ENCODE measurements at regions not wholly inside any gene's neighbourhood (a gene's known extent, or its start where the extent isn't known, plus 50 kb on each side); places are given as distances from the start of the nearest gene placed in this dataset.

DNA sequence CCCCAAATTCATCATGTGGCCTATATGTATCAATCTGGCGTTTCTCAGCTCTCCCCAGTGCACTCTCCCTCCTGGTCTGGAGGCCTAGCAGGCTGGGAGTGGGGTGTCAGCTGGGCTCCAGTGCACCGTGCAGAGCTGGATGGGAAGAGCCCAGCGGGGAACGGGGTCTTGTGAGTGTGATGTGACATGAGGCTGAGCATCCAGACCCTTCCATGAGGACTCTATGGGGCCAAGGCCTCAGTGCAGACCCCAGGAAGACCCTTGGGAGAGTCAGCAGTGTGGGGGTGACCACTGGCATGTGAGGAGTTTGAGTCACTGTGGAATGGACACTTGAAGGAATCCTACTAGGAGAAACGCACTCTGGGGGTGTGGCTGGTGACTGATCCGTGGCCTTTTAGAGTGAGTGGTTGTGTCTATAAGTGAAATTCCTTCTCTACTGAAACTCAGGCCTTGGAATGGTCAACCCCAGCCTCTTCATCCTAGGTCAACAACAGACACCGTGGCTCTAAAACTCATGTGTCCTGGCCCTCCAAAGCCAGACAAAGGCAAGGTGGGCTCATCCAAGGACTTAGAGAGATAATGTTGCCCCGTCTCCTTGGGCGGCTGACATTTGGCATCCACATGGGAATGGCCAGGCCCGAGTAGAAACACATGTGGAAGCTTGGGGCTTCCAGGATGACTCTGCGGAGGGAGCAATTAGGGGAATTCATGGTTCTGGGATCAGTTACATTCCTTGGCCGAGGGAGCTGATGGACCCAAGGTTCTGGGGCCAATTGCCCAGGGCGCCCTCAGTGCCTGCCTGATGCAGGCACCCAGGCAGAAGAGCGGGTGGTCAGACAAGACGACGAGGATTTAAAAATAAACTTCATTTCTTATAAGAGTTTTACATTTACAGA lies 156.0 kb upstream of the TWIST2 start:
- no peak for DNase-seq

DNA sequence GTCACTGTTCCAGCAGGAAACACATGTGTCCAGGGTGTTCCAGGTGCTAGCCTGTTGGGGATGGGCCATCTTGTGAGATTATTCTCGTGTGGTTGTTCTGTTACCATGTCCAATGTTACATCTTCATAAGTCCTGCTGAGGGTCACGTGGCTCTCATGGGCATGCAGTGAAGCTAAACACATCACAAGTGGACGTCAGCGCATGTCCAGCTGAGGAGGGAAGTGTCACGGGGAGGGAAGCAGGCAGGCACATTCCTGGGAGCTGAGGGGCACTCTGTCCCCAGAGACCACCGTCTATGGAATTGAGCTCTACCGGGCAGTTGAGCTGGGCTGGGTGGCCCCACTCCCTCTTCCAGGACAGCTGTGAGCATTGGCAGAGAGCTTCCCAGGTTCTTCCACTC lies 155.3 kb upstream of the TWIST2 start:
- DNase-seq, result no peak

DNA sequence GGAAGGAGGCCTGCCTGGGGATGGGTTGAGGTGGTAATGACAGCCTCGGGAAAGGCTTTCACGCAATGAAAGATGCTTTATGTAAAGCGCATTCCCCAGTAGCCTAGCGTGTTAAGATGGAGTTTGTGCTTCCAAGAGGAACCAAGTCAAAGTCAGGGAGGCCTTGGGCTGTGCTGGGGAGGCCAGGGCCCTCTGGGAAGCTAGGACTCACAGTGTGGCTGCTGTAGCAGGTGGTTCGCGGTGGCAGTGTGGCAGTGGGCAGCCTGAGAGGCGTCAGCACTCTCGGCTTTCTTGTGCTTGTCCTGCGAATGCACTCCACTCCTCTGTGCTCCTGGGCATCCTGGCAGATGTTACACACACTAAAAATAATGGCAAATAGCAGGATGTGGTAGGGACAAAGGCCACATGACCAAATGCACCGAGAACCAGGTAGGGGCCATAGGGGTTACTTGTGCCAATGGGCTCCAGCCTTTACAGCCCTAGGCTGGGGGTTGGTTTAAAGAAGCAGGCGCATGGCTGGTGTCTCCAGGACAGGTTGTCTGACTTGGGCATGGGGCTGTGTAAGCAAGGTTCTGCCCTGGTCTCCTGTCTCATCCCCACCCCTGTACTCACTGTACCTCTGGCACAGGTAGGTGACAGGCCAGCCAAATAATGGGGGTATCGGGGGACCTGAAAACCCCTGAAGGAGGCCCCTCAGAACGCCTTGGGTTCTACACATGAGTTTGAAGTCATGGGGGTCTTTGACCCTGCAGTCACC lies 154.4 kb upstream of the TWIST2 start:
- no peak for DNase-seq

DNA sequence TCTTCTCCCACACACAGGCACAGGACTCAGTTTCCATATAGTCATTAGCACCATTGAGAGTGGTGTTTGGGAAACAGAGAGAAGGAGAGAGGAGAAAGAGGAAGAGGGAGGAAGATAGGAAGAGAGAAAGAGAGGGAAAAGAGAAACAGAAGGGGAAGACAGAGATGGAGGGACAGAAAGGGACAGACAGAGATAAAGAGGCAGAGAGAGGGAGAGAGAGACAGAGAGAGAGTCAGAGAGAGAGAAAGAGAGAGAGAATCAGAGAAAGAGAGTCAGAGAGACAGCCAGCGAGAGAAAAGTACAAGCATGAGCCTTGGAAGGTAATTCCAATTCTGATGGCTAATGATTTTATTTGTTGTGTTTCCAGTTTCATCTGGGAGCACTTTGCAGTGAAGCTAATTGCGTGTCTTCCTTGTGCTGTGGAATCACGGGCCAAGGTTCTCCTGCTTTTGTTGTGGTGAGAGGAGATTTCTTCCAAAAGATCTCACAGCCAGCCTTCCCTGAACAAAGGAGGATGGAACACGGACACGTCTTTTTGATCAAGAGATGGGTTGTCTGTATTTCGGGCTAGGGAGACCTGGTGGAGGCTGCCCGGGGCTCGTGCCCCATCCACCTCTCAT lies 153.6 kb upstream of the TWIST2 start:
- no peak for DNase-seq

DNA sequence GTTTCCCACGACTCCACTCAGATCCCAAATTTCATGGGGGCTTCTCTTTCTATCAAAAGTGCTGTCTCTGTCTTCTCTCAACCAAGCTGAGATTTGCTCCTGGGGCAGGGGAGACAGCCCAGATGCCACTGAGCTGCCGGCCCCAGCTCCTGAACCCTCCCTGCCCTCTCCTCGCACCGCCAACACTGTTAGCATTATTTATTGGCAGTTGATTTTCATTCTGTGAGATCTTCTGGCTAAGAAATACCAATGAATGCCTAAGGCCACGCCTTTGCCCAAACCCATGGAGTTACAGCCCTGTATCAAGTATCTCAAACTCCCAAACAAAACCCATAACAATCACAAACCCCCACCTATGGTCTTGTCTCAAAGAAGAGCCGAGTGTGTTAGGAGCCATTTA lies 153.0 kb upstream of the TWIST2 start:
- no peak for DNase-seq

DNA sequence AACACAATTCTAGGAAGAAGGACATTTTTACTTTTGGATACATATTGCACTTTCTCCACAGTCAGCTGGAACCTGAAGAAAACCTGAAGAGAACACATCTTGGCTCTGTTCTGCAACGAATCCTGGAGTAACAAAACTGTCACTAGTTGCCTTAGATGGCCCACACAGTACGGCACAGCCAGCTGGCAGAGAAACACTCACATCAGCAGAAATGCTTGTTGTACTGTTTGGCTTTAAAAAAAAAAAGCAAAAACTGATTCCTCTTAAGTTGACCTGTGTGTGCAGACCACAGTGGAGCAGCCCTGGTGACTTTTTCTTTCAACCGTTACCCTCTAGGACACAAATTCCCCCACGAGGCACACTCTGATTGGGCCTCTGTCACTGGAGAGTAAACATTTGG lies 152.3 kb upstream of the TWIST2 start:
- DNase-seq, result no peak

DNA sequence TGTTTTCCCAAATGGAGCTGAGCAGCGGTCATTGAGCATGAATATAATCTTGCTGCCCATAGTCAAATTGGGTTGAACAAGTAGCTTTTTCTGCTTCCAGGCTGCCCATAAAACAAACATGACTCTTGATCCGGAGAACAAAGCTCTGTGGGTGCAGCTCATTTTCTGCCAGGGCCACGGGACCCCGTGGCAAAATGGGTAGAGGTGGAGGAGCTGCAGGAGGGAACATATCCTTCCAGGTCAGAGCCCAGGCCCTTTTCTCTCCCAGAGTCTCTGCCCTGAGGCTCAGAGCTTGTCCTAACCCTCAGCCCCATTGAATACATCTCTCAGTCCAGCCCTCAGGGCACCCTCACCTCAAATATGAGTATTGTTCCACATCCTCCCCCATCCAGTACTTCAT lies 151.6 kb upstream of the TWIST2 start:
- DNase-seq, result no peak

DNA sequence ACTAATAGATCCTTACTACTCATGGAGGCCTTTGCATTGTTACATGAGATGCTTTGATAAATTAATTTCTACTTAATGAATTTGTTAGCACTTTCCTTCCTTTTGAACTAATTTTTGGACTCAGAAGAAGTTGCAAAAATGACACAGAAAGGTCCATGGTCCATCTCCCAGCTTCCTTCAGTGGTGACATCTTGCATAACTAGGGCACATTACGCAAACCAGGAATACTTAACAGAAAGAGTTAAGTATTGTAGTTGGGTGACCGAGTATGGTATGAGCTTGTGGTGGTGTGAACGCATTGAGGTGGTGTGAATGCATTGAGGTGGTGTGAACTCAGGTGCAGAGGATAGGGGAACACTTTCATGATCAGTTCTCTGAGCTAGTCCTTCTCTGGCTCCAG lies 151.1 kb upstream of the TWIST2 start:
- no peak for DNase-seq

DNA sequence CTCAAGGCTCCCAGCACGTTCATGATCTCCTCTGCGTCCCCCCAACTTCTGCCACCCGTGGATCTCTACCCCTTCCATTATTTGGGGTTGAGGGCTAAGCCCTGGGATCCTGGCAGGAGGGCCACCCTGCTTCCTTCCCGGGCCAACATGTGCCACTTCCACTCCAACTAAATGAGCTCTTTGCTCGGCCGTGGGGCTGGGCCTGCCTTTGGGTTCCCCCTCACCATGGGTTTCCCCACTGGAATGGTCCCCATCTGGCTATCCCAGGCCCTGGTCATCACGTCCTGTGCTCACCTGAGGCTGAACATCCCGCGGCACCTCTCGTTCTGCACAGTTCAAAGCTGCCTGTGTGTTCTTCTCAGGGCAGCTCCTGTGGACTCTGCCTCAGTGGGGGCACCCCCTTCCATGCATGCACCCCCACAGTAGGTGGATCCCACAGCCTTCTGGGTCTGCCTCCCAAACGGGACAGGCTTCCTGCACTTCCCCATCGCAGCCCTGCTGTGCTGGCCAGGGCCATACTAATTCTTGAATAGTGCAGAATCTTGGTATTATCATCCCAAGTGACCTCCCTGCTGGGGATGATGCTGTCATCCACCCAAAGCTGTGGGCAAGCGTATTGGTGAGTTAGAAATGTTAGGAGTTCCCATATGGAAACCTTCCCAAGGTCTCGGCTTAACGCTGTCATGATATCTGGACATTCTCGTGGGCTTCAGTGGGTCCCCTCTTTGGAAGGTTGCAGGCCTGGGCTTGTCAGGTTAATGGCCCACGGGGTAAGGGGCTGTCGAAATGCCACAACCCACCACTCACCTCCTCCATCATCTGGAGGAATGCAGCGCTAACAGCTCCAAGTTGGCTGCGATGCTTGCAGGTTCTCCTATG lies 150.5 kb upstream of the TWIST2 start:
- no peak for DNase-seq

DNA sequence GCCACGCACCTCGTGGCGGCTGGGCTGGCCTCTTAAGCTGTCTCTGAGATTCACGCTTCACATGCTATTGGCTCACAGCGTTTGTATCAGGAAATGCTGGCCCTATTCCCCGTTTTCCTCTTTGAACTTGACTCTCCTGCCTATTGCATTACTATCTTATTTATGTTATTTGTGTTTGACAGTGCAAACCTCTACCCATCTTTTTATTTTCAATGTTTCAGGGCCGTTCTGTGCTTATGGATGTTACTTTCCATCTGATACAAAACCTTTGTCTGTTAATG lies 149.9 kb upstream of the TWIST2 start:
- DNase-seq, result no peak

DNA sequence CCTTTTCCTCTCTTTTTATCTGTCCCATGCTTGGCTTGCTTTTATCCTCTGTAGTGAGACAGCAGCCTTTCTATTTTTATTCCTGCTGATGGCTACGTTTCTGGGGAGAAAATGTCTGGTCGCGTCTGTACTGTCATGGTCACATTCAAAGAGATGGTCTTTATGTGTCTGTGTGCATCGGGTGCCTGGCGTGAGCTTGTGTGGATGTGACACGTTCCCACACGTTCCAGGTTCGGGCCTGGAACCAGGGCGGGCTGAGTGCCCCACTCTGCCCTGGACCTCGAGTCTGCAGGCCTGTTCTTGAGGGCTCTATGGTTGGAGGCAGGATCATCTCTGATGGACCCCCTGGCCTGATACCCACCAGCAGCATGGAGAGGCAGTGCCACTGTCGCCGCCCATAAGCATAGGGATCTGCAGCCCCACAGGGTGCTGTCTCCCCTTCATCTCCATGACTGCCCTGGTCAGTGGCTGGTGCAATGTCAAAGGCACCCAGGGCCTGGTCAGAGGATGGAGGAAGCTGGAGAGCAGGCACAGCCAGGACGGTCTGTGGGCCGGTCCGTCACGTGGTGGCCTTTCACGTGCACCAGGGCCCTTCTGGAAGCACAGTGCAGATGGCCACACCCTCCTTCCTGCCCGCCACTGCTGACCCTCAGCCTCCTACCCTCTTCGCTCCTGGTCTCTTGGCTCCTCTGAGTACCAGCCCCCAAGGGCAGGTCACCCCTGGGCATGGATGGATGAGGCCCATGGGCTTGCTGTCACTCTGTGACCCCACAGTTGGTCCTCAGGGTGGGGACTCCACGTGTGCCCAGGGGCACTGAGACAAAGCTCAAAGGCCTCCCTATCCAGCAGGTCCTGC lies 149.2 kb upstream of the TWIST2 start:
- no peak for DNase-seq

DNA sequence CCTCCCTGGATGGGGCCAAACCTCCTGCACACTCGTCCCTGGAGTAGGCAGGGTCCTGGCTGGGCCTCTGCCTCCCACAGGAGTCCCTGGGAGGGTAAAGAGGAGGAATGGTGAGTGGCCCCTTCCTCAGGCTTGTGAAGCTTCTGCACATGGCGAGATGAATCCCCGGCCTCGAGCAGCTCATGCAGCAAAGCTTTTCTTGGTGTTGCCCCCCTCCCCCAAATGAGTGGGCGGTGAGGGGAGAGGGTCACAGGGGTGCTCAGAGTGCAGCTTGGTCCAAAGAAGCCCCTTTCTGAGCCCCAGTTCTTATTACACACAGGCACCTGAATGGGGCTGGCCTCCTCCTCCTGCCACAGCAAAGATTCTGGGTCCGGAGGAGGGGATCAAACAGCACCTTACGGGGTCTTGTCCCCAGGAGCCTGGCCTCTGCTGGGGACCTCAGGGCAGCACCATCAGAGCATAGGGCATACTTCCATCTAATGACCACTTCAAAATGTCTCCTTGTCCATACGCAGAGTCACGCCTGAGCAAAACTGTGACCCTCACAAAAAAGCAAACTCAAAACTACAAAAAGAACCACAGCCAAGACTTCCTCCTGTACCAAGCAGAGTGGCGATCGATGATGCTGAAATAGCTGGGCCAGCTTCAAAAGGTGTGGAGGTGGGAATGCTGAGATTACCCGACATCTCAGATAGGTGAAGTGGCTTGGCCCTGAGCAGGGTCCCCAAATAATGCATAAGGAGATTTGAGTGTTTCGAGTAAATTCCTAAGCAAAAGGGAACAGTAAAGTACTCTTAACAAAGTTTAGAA lies 148.4 kb upstream of the TWIST2 start:
- no peak for DNase-seq

DNA sequence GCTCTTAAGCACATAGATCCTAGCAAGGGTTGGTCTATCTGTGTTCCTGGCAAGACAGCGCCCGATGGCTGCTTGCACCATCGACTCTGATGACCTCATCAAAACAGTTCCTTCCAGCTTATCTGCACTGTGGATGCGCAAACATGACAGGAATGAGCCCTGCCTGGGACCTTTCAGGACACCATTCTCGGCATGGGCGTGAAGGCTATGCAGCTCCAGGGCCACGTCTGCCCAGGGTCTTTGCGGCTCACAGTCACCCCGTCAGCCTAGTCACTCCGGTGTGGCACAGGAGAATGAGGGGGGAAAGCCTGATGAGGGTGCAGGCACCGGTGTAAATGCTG lies 147.8 kb upstream of the TWIST2 start:
- no peak for DNase-seq

DNA sequence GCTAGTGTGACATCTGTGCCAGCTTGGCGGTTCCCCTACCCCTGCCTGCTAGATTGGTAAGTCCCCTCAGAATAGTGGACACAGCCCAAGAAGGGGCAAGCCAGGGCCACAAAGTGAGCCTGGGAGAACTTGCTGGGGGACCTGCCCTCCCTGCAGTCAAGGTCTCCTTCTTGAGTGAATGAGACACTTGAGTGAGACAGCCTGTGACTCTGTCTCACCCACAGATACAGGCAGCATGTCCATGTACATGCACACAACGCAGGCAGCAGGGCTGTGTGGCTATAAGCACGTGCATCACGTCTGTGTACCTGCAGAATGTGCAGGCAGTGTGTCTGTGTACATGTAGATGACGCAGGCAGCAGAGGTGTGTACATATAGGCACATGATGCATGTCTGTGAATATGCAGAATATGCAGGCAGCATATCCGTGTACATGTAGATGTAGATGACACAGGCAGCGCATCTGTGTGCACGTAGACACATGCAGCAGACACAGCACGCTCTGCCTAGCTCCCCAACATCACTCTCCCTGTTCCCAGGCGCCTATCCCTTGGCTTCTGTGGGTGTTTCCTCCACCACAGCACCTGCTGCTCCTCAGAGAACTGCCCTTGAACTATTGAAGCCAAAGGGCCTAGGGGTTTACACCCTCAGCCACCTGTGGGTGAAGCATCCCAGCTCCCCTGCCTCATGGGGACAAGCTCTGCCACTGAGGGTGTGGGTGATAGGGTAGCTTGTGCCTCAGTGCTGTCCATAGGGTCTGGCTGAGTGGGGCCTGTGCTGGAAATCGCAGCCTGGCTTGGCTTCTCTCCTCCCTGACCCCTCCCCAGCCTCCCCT lies 147.2 kb upstream of the TWIST2 start:
- DNase-seq, result no peak

DNA sequence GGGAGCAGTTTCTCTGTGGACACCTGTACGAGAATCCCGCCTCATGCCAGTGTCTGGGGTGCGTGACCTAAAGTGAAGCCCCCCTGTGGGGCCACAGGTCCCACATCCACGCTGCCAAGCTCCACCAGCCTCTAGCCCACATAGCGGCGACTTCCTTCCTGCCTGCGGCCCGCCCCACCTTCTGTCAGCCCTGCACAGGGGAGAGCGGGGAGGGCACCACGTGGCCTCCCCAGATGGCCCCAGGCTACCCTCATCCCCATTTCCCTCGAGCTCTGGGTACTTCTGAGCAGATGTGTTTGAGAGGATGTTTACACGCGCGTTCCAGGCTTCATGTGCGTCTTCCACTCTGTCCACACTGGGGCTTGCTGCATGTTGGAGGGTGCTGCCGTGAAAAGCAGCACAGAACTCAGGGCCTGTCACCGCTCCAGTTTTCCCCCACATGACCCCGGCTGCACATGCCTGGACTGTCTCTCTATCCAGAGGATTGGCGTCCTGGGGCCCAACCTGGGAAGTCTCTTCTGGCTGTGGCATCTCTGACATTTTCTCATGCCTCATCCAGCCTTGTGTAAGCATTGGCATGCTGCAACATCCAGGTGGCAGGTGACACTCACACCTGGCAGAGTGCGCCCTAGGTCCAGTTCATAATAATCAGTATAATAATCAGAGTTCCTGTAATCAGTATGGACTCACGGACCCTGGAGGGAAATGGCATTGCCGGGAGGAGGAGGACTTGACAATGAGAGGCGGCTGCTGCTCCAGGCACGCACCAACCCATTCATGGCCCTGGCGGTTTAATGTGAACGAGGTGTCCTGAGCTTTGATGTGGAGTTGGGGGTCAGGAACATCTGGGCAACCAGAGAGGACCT lies 146.3 kb upstream of the TWIST2 start:
- no peak for DNase-seq

DNA sequence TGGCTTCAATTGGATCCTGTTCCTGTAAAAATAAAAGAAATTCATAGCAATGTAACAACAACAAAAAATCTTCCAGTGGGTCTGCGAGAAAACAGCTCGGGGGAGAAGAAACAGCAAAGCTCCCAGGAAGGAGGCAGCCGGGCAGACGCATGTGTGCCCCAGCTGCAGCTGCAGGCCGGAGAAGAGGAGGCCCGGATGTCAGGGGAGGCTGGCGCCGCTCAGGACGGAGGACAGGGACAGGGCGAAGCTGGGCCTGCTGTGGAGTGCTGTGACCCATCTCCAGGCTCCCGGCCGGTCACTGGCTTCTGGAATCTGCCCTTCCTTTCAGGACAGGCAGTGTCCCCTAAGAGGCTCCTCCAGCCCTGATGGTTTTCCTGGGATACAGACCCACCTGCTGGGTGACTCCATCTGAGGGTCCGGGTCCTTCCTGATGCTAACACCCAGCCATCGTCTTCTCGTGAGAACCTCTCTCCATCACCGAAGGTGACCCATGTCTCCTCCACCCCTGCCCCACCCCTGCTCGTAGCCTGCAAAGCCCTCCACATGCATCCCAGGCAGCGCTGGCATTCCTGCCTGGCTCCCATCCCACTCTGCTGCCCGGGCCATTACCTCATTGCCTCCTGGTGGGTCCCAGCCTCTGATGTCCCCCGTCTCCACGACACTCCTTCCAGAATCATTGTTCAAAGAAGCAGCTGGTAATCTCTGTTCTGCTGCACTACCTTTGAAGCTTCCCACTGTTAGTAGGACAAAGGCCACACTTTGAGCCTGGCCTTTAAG lies 145.4 kb upstream of the TWIST2 start:
- DNase-seq, result no peak

DNA sequence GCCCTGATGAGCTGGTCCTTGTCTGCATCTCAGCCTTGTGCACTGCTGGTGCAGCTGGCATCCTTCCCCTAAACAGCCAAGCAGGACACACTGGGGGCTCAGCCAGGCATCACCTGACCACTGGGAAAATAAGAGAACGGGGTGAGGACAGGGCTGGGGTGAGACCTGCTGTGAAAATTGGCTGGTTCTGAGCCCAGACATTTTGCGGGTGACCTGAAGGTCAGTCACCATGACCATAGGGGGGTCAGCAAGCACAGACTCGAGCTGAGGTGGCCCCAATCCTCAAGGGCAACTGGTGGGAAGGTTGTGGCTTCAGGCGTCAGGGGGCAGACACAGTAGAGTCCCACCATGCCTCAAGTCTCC lies 144.9 kb upstream of the TWIST2 start:
- no peak for DNase-seq

DNA sequence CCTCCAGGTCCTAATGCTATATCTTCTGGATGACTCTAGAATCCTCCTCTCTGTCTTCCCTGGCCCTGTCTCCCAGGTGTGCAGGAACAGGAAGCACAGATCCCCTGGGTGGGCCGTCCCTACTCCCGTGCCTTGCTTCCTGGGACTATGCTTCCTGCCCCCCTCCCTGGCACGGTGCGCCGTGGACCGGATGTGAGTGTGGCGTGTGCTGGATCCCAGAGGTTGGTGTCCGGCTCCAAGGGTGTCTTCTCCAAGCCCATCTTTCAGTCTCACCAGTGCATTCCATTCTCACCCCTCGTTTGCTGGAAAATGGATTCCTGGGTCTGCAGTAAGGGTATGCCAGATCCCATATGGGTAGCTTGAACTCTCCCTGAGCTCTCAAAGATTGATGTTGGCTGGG lies 144.4 kb upstream of the TWIST2 start:
- no peak for DNase-seq

All from inflammatory macrophage treated with lipopolysaccharide for 1 hour (primary cell).